ENCODE measurements at regions not wholly inside any gene's neighbourhood (a gene's known extent, or its start where the extent isn't known, plus 50 kb on each side); places are given as distances from the start of the nearest gene placed in this dataset.

GRCh38 chr2:105449076-105449475, 50.2 kb upstream of the FHL2 start:
- no peak for DNase-seq (ENCODE audit: low spot score)
